MG63 (cell line): ENCODE measurements at regions not wholly inside any gene's neighbourhood (a gene's known extent, or its start where the extent isn't known, plus 50 kb on each side); places are given as distances from the start of the nearest gene placed in this dataset.
"Not testable (repeated sequence)": the region's sequence is repeated elsewhere in the genome, so short reads cannot be mapped to it uniquely, and the experiment has no call there.

ENCODE experiments used
- DNase-seq: peaks from one replicate; pipeline ENCODE4 v3.0.0-alpha.2; 2020
- H3K27me3 ChIP-seq: fragments of 250-450 bp; sonication (Bioruptor Pico); 2 replicates; pipeline ENCODE4 v1.5.1; 2020; ENCODE audit warnings: mild to moderate bottlenecking, moderate library complexity
- H3K36me3 ChIP-seq: fragments of 250-450 bp; sonication (Bioruptor Pico); 2 replicates; pipeline ENCODE4 v1.5.1; 2020; ENCODE audit warnings: mild to moderate bottlenecking, moderate library complexity
- H3K4me3 ChIP-seq: fragments of 250-450 bp; sonication (Bioruptor Pico); 2 replicates; pipeline ENCODE4 v1.5.1; 2020; ENCODE audit warnings: mild to moderate bottlenecking, moderate library complexity
- H3K9me3 ChIP-seq: fragments of 250-450 bp; sonication (Bioruptor Pico); 2 replicates; pipeline ENCODE4 v1.5.1; 2020; ENCODE audit warnings: mild to moderate bottlenecking, moderate library complexity

DNA sequence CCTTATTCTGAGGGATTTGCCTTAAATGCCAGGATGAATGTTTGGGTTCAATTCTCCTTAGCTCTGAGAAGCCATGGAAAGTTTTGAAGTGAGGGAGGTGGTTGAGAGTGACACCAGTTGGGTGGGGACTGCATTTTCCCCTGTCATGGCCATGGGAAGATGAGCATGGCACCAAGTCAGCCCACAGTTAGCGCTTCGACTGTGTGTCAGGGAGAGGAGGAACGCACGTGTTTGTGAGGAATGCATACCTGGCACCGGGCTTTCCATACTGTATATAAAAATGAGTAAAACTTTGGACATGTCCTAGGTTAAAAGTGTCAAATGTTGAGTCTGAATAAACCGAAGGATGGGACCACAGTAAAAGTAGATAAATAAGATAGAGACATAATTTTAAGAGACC, 187.5 kb upstream of the KL start:
- Histone ChIP-seq H3K36me3 (no peaks in the 10 kb centered on the region), H3K9me3 (no peaks in the 10 kb centered on the region; the same call in 1 of the 2 replicates), H3K4me3 (no peak overlapping the region), H3K27me3 (no peaks in the 10 kb centered on the region; the same call in 1 of the 2 replicates)
- DNase-seq: no peak

DNA sequence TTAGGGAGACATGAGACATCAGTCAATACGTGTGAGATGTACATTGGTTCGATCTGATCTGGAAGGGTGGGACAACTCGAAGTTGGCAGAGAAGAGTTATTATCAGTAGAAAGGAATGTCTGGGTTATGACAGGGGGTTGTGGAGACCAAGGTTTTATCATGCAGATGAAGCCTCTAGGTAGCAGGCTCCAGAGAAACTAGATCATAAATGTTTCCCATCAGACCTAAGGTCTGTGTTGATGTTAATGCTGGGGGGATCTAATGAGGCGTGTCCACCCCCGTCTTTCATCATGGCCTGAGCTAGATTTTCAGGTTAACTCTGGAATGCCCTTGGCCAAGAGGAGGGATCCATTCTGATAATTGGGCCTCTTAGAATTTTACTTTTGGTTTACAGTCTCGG, 187.0 kb upstream of the KL start:
- no peak for DNase-seq
- H3K27me3 ChIP-seq: no peaks in the 10 kb centered on the region; the same call in 1 of the 2 replicates
- no peaks in the 10 kb centered on the region; the same call in 1 of the 2 replicates for H3K9me3 ChIP-seq
- H3K4me3 ChIP-seq: no peak overlapping the region
- H3K36me3 ChIP-seq: no peaks in the 10 kb centered on the region

DNA sequence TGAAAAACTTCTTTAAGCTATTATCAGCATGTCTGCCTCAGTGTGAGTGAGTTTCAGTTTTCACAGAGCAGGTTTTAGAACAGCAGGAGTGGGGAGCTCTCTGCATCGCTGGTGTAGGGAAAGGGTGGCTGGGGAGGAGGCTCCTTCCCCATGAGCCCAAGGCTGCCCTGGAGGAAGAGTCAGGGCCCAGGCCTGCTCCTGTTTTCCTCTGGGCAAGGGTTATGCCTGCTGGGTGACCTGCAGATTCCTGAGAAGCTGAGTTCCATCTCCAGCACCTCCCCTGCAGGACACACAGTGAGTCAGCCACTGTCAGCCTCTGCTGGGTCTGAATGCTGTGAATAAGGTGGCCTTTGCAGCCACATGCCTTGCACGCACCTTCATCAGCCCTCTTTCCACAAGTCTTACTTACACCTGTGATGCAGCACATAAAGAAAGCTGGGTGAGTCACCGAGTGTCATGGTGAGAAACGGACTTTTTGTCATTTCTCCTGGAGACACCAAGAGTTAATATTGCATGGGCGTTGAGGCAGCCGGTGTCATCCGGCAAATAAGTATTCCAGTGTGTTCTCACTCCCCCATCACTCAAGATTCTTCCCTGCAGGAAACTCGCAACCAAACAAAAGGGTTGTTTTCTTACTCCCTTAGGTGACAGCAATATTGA, 186.4 kb upstream of the KL start:
- Histone ChIP-seq H3K4me3 (no peak overlapping the region), H3K36me3 (no peaks in the 10 kb centered on the region), H3K9me3 (no peaks in the 10 kb centered on the region; the same call in 1 of the 2 replicates), H3K27me3 (no peaks in the 10 kb centered on the region; the same call in 1 of the 2 replicates)
- DNase-seq: peak; percentile 14

DNA sequence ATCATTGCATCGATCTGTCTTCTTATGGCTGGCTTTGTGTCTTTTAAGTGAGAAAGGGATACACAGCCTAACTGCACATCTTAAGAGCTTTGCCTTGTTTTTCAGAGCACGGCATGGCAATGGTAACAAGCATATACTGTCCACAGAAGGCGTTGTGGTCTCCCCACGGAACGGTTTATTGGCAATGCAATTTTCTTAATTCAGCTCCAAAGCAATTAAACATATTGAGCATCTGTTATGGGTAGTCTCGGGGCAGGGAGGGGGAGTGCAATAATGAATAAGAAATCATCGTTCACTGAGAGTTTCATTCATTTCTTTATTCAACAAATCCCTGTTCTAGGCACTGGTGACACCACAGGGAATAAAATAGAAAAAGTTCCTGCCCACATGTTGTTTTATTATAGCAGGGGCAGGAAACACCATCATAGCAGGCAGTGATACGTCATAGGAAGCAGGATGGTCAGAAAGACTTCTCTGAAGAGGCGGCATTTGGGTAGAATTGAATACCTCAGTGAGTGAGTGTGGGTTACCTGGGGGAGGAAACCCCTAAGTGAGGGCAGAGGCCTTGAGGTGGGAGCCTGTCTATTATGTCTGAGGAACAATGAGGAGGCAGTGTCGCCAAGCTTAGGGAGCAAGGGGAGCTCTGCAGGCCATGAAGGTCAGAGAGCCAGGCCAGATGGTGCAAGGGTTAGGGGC, 185.7 kb upstream of the KL start:
- Histone ChIP-seq H3K27me3 (no peaks in the 10 kb centered on the region; the same call in 1 of the 2 replicates), H3K36me3 (no peaks in the 10 kb centered on the region)

DNA sequence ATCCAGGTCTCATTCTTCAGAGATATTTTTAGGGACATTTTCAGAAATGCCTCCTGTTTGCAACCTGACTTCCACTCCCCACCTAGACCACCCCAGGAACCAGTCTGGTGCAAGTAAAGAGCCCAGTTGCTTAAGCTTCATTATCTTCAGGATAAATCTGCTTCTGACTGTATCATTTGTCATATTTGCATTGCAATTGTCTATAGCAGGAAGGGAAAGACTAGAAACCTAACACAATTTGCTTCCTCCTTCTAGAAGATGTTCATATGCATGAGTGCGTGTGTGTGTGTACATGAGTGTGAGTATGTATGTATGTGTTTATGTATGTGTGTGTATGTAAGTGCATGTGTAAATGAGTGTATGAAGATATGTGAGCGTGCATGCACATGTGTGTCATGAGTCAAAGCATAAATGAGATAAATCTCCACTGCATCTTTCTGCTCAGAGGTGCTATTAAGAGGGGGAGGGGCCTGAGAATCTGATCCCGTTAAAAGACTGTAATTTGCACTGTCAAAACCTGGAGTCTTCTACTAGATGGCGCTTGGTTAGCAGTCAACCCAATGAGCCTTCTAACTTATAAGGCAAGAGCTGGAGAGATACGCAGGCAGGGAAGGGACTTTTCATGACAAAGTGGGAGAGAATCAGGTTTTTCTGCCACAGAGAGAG, 178.8 kb upstream of the KL start:
- no peaks in the 10 kb centered on the region for H3K36me3 ChIP-seq
- no peak overlapping the region for H3K4me3 ChIP-seq
- H3K9me3 ChIP-seq: no peaks in the 10 kb centered on the region; the same call in 1 of the 2 replicates
- no peak for DNase-seq
- H3K27me3 ChIP-seq: no peaks in the 10 kb centered on the region

More for the DNA sequence above, 185.7 kb upstream of the KL start:
- no peaks in the 10 kb centered on the region; the same call in 1 of the 2 replicates for H3K9me3 ChIP-seq
- DNase-seq: no peak
- no peak overlapping the region for H3K4me3 ChIP-seq

DNA sequence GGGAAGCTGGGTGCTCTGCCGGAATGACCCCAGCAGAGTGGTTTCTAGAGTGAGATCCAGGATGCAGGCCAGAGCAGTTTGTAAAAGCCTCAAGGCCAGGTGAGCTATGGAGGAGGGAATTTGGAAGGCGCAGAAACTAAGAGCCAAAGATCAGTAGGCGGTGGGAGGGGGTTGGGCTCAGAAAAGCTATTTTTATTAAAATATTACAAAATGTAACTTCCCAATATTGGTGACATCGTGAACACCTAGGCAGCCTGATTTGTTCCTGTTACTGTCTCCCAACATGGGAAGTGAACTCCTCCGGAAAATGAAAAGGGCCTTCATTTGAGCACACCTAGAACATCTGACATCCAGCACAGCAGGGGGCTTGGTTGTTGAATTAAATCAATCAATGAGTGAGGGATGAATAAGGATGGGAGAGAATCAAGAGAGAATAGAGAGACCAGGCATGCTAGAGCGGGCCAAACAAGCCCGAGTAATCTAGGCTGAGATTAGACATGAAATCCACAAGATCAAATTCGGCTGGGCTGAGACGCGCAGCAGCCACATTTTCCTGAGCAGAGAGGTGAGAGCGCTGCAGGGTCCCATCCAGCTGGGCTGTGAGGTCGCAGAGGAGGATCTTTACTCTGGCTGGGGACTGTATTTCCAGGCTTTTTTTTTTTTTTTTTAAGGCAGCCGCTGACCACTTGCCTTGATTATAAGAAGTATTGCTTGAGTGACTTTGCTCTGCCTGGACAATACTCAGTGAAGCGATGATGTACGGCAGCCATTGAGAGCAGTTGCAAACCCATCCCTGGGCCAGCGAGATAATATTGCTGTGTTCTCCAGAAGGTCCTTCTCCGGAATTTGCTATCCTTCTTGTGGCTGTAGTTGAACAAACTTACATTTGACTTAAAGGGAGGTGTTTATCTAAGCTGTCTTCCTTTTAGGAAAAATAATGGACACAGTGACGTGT, 178.0 kb upstream of the KL start:
- Histone ChIP-seq H3K4me3 (no peak overlapping the region), H3K27me3 (no peaks in the 10 kb centered on the region), H3K9me3 (no peaks in the 10 kb centered on the region), H3K36me3 (no peaks in the 10 kb centered on the region)
- DNase-seq: no peak

DNA sequence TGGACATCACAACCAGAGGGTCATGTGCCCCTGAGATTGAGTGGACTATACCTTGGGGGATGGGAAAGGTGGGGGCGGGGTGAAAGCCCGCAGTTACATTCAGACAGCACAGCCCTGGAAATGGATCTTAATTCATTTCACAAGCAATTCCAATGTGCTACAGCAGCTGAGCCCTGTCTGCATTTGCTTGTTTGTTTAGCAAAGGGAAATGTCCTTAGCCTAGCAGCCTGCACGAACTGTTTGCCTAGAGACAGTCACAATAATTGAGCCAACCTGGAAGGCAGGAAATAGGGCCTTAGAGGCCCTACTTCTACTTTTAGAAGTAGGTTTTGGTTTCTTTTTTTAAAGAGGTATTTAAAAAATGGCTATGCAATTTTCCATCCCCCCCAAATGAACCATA, 177.3 kb upstream of the KL start:
- Histone ChIP-seq H3K4me3 (no peak overlapping the region), H3K27me3 (no peaks in the 10 kb centered on the region), H3K9me3 (no peaks in the 10 kb centered on the region), H3K36me3 (no peaks in the 10 kb centered on the region)
- DNase-seq: no peak

DNA sequence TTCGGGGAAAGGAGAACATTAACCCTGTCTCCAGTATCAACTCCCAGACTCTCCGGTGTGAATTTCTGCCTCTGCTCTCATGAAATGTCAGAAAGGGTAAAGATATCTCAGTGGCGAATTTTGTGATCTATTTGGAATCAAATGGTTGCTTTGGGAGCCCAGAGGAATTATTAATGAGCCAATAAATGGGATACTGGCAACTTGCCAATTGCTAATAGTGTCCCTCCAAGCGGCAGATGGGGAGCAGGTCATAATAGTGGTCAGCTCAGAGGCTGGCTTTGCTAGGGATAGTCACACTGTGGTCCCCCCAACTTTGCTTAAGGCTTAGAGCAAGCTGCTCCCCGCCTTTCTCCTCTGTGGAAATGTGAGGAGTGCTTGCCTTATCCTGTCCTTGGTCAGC, 176.1 kb upstream of the KL start:
- H3K36me3 ChIP-seq: no peaks in the 10 kb centered on the region
- H3K27me3 ChIP-seq: no peaks in the 10 kb centered on the region
- DNase-seq: no peak

DNA sequence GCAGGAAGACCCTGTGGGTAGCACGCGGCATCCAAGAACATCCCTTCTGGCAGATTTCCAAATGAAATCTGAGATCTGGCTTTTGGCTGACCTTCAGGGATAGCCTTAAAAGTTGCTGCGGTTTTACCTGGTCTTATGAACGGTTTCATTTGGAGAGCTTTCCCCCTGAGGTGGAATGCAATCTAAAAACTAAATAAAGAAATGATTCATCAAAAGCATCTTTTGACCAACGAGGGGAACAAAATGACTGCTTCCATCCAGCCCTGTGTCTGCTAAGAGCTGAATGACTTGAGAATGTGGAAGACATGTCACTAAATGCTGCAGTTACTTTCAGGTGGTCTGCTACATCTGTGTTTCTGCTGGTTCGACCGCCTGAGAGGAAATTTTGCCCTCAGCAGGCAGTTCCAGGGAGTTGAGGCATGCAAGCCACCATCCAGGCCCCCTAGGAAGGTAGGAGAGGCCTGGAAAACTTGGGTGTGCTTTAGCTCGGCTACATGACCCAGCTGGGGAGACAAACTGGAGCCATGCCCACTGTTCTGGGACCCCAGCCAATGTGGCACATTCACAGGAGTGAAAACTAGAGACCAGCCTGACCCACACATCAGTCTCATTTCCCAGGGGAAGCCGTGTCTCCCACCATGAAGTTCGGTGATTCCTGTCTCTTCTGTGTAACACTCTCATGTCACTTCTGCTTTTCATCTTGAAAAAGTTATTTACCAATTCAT, 175.1 kb upstream of the KL start:
- Histone ChIP-seq H3K36me3 (no peaks in the 10 kb centered on the region), H3K27me3 (no peaks in the 10 kb centered on the region), H3K4me3 (no peak overlapping the region), H3K9me3 (no peaks in the 10 kb centered on the region)
- no peak for DNase-seq

More for the DNA sequence above, 176.1 kb upstream of the KL start:
- Histone ChIP-seq H3K9me3 (no peaks in the 10 kb centered on the region), H3K4me3 (no peak overlapping the region)

DNA sequence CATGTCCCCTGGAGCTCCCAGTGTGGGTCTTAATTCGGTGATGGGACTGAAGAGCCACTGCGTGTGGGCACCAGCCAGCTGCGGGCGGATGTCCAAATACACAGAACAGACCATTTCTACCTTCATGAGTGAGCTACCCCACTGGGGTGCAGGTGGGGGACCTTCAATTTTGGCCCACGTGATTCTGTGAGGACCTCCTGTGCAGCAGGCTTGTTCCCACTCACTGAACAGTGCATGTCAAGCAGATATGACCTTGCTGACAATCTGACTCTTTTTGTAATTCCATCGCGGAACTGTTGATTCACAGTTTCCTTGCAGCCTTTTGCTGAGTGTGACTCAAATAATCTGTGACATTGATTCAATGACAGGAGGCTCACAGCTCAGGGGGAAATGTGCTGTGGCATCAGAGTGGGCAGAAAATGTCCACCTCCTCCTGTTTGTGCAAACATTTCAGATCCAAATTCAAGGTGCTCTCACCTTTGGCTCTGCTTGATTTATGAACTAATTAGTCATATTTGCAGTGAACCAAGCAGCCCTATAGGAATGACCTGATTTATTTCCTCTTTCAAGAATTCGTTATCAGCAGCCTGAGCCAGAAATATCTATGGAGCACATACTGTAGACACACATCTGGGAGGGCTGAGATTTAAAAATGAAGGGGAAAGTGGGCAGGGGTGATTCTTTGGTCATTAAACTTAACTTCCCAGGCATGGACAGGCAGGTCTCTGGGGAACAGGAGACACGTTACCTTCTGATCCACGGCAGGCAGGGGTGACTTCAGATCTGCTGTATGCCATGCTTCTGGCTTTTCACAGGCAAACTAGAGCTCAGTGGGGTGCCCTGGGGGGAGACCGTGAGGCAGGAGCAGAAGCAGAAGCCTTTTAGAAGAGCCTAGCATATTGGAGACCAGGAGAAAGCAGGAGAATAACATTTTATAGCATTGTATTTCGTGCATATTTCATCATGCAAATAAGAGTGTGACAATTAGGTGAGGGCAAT, 170.0 kb upstream of the KL start:
- DNase-seq: no peak
- no peaks in the 10 kb centered on the region for H3K36me3 ChIP-seq

DNA sequence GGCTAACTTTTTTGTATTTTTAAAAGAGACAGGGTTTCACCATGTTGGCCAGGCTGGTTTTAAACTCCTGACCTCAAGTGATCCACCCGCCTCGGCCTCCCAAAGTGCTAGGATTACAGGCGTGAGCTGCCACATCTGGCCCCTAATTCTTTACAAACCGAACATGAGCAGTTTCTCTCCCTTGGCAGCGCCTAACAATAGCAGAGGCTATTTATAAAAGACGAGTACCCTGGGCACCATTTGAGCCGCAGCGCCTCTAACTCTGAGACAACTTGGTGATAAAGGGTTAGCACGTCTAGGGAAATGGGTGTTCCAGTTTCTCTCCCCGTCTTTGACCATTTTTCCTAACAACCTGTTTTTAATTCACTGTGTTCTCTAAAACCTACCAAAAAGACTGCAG, 168.2 kb upstream of the KL start:
- H3K27me3 ChIP-seq, H3K9me3 ChIP-seq, H3K36me3 ChIP-seq, DNase-seq, H3K4me3 ChIP-seq: not testable (repeated sequence)

More for the DNA sequence above, 170.0 kb upstream of the KL start:
- Histone ChIP-seq H3K27me3 (no peaks in the 10 kb centered on the region), H3K9me3 (no peaks in the 10 kb centered on the region), H3K4me3 (no peak overlapping the region)

DNA sequence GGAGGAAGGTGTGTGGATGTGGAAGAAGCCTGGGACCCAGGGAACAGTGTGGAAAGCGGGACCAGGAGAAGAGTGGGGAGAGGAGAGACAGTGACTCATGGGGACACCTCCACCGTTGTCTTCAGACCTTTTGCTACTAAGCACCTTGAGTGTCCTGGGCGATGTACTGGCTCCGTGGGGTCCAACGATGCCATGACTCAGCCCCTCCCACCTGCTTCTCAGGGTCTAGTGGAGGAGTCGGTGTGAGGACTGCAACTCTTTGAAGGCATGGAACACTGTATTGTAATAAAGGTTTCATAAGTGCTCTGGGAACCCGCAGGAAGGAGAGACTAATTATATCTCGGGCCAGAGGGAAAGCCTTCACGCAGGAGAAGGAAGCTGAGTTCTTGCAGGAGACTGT, 166.9 kb upstream of the KL start:
- no peaks in the 10 kb centered on the region for H3K9me3 ChIP-seq
- H3K4me3 ChIP-seq: no peak overlapping the region
- H3K27me3 ChIP-seq: no peaks in the 10 kb centered on the region; the same call in 1 of the 2 replicates
- no peak for DNase-seq
- H3K36me3 ChIP-seq: no peaks in the 10 kb centered on the region

DNA sequence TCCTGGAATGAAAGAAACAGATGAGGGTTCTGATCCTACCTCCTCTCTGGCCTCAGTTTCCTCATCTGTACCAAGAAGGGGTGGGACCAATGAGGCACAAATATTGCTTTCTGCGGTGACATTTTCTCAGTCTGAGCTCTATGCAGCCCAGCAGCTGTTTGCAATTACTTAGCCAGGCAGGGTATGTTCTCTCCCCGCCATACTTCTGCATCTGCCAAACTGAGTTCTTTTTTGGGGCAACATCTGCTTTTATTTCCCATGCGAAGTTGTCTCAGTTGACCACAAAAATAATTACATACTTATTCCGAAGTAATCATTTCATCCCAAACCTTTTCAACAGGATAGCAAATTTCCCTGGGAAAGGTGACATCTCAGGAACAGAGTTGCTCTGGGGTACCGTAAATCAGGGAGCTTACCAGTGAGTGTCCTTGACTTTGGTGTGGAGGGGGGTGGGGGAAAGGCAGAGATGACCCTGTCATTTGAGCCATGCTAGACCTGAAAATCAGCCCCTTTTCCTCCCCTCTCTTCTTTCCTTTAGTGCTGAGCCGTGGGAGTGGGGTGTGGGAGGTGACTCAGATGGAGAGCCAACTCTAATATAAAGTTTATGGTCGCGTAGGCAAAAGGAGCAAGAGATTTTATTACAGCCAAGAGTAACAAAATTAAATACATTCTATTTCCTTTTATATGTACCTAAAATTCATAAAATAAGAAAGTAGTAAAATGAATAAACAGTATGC, 165.7 kb upstream of the KL start:
- H3K27me3 ChIP-seq: no peaks in the 10 kb centered on the region; the same call in 1 of the 2 replicates
- no peak overlapping the region for H3K4me3 ChIP-seq
- no peaks in the 10 kb centered on the region for H3K9me3 ChIP-seq
- H3K36me3 ChIP-seq: no peaks in the 10 kb centered on the region
- no peak for DNase-seq
